ENCODE measurements at regions not wholly inside any gene's neighbourhood (a gene's known extent, or its start where the extent isn't known, plus 50 kb on each side); places are given as distances from the start of the nearest gene placed in this dataset.

GRCh38 chr6:23409531-23409930 is 716.5 kb upstream of the NRSN1 start:
- Histone ChIP-seq H3K23me2 (ENCODE audit: insufficient read length, low read depth, low read length, poor library complexity, severe bottlenecking) (no peaks in the 10 kb centered on the region), H3K4ac (ENCODE audit: low read depth, low read length) (no peak overlapping the region), H2BK12ac (ENCODE audit: insufficient read length, low read depth, low read length) (no peak overlapping the region), H2AFZ (ENCODE audit: low read length) (no peak overlapping the region), H3K56ac (ENCODE audit: insufficient read length, low read depth, low read length) (no peak overlapping the region), H2BK5ac (ENCODE audit: insufficient read length, low read length) (no peak overlapping the region), H3K23ac (ENCODE audit: insufficient read length, low read depth, low read length) (no peak overlapping the region), H2AK5ac (ENCODE audit: insufficient read length, low read length) (no peak overlapping the region), H2BK15ac (ENCODE audit: low read depth, low read length) (no peak overlapping the region), H3T11ph (ENCODE audit: low read length) (no peak overlapping the region), H3K79me2 (ENCODE audit: insufficient read depth, low read length) (no peaks in the 10 kb centered on the region), H4K5ac (ENCODE audit: insufficient read length, low read depth, low read length) (no peak overlapping the region), H4K8ac (replicated peaks; ENCODE audit: insufficient read length, low read depth, low read length) (no peak overlapping the region), H3K9me3 (ENCODE audit: control insufficient read depth, low read depth, low read length) (no peaks in the 10 kb centered on the region), H4K20me1 (ENCODE audit: control insufficient read depth, insufficient read depth, insufficient read length) (no peaks in the 10 kb centered on the region), H3K27ac (ENCODE audit: insufficient read length, low read depth, low read length) (no peak overlapping the region), H3K18ac (ENCODE audit: insufficient read length, low read depth, low read length) (no peak overlapping the region), H3K4me1 (ENCODE audit: insufficient read depth, low read length) (no peaks in the 10 kb centered on the region), H3K27me3 (ENCODE audit: insufficient read depth, low read length) (no peaks in the 10 kb centered on the region), H3K9ac (ENCODE audit: extremely low read depth, insufficient read length, low read length) (no peak overlapping the region), H2BK120ac (ENCODE audit: low read depth, low read length, poor library complexity, severe bottlenecking) (no peak overlapping the region), H3K4me2 (ENCODE audit: insufficient read depth, insufficient read length, low read length) (no peak overlapping the region), H2BK20ac (ENCODE audit: low read depth, low read length, poor library complexity, severe bottlenecking) (no peak overlapping the region), H3K14ac (ENCODE audit: insufficient read depth, low read length) (no peak overlapping the region), H4K91ac (ENCODE audit: insufficient read length, low read depth, low read length) (no peak overlapping the region), H3K79me1 (ENCODE audit: insufficient read depth, low read depth, low read length, poor library complexity, severe bottlenecking) (no peaks in the 10 kb centered on the region)
- WGBS (ENCODE audit: extremely low coverage, insufficient read length, low lambda C conversion rate) = no CpG with 5 or more reads among the region's 7 CpGs
- Mint-ChIP-seq H3K36me3 (ENCODE audit: insufficient read depth in 1 of 3, low read depth in 3 of 3) (peaks cover 0 to 6% (median 0%) of the 10 kb centered on the region in 3 experiments; a peak in 1 of 7 replicates), H3K4me1 (peaks cover 17 to 19% of the 10 kb centered on the region in 2 experiments), H3K4me3 (no peak overlapping the region), H3K9me3 (no peaks in the 10 kb centered on the region), H3K27me3 (ENCODE audit: low read depth) (no peaks in the 10 kb centered on the region), H3K27ac (no peak overlapping the region)
- DNase-seq = no peak
- TF ChIP-seq CTCF (conservative IDR thresholded peaks at IDR 0.05) = no peak
